ENCODE measurements at regions not wholly inside any gene's neighbourhood (a gene's known extent, or its start where the extent isn't known, plus 50 kb on each side); places are given as distances from the start of the nearest gene placed in this dataset.

DNA sequence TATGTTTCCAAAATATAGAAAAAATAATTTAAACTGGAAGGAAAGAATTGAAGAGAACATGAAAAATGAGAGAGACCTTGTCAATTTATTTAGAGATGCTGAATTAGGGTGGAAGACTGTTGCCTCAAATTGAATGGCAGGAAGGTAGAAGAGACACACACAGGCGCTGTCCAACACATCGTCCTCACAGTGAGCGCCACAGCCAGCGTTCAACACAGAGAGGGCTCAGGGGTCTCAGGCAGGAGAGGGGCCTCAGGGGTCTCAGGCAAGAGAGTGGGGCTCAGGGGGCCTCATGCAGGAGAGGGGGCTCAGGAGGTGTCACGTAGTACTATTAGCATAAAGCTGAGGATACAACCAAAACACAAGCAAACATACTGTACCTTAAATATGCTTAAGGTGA is 65.7 kb downstream of the TMEM18 start:
- no peaks in the 10 kb centered on the region for H3K9me3 ChIP-seq (ENCODE audit: control insufficient read depth, low read length, poor library complexity, severe bottlenecking)
- peaks cover 47% of the 10 kb centered on the region for H3K27me3 Mint-ChIP-seq
- DNase-seq (no peak), ATAC-seq (no peak)
- H3K36me3 Mint-ChIP-seq (ENCODE audit: low read depth), result no peaks in the 10 kb centered on the region
- no peak overlapping the region for H3K4me3 Mint-ChIP-seq
- peak overlapping the region; percentile 75 for H3K27ac Mint-ChIP-seq
- H3K4me1 Mint-ChIP-seq, result no peaks in the 10 kb centered on the region

DNA sequence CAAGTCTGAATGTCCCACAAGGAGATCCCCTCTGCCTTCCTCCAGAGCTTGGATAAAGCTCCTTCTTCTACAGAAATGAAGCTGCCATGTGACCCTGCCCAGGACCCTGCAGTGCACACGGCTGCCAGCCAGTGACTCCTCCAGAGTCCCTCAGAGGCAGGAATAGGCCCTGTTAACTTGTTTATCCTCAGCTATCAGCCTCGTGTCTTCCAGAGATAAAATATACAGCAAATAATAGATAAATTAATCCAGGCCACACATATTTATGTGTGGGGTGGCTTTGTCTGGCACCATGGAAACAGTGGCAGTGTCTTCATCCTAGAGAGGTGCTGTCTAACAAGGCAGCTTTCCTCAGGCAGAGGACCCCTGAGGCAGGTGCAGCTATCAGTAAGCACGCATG is 66.7 kb downstream of the TMEM18 start:
- no peak for ATAC-seq

DNA sequence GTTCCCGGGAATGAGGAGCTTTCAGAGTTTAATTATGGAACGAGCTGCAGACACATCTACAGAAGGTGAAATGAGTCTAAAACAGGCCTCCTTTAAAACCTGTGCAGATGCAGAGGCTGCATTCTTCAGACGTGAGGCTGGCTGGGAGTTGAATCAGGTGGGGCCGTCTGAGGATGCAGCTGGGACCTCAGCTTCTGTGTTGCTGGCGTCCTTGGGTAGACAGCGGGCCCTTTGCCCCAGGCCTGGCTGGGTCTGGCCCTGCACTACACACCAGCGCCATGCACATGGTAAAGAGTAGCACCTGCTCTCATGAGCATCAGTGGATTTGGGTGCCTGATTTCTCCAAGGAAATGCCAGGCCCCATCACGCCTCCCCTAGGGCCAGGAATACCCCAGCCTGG is 67.3 kb downstream of the TMEM18 start:
- Mint-ChIP-seq H3K4me3 (no peak overlapping the region), H3K27ac (peak overlapping the region; percentile 75), H3K36me3 (ENCODE audit: low read depth) (no peaks in the 10 kb centered on the region), H3K27me3 (peaks cover 43% of the 10 kb centered on the region), H3K4me1 (no peaks in the 10 kb centered on the region)
- no peak for ATAC-seq
- DNase-seq, result no peak
- H3K9me3 ChIP-seq (ENCODE audit: control insufficient read depth, low read length, poor library complexity, severe bottlenecking), result no peaks in the 10 kb centered on the region

More for the DNA sequence above, 66.7 kb downstream of the TMEM18 start:
- no peaks in the 10 kb centered on the region for H3K4me1 Mint-ChIP-seq
- peaks cover 43% of the 10 kb centered on the region for H3K27me3 Mint-ChIP-seq
- DNase-seq, result no peak
- no peaks in the 10 kb centered on the region for H3K9me3 ChIP-seq (ENCODE audit: control insufficient read depth, low read length, poor library complexity, severe bottlenecking)
- no peak overlapping the region for H3K4me3 Mint-ChIP-seq
- H3K36me3 Mint-ChIP-seq (ENCODE audit: low read depth), result no peaks in the 10 kb centered on the region
- H3K27ac Mint-ChIP-seq, result peak overlapping the region; percentile 75

DNA sequence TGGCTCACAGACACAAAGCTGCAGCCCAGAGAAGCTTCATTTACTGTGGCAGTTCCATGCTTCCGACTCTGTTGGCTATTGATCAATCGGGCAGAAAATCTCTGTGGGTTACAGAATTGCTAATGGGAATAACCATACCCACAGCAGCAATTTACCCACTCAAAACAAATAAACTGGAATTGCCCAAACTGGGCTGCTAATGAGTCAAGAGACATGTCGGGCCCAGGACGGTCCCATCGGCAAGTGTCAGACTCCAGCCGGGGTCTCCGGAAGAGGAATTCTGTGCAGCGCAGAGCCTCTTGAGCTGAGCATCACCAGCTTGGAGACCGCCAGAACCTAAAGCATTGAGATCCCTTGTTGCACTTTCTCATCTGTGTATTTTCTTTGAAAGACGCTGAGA is 67.8 kb downstream of the TMEM18 start:
- ATAC-seq (no peak), DNase-seq (no peak)
- Mint-ChIP-seq H3K27me3 (peaks cover 43% of the 10 kb centered on the region), H3K4me3 (no peak overlapping the region), H3K27ac (no peak overlapping the region), H3K36me3 (ENCODE audit: low read depth) (no peaks in the 10 kb centered on the region), H3K4me1 (no peaks in the 10 kb centered on the region)
- H3K9me3 ChIP-seq (ENCODE audit: control insufficient read depth, low read length, poor library complexity, severe bottlenecking), result no peaks in the 10 kb centered on the region

DNA sequence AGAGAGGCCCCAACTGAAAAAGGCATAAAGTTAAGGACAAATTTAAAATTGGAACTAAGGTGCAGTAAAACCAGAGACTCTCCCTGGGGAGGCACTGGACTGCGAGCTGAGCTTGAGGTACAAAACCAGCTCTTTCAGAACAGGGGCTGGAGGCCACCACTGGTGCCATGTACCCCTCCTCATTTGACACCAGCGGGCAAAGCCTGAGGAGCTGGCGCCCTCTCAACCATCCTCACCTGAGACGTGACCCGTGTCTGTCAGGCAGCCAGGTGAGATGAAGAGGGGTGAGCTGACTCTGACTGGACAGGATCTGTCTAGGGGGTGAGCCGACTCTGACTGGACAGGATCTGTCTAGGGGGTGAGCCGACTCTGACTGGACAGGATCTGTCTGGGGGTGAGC is 68.5 kb downstream of the TMEM18 start:
- no peak for ATAC-seq
- Mint-ChIP-seq H3K27ac (no peak overlapping the region), H3K4me3 (no peak overlapping the region), H3K4me1 (no peaks in the 10 kb centered on the region), H3K36me3 (ENCODE audit: low read depth) (no peaks in the 10 kb centered on the region), H3K27me3 (peaks cover 36% of the 10 kb centered on the region)
- H3K9me3 ChIP-seq (ENCODE audit: control insufficient read depth, low read length, poor library complexity, severe bottlenecking), result no peaks in the 10 kb centered on the region
- DNase-seq, result no peak

DNA sequence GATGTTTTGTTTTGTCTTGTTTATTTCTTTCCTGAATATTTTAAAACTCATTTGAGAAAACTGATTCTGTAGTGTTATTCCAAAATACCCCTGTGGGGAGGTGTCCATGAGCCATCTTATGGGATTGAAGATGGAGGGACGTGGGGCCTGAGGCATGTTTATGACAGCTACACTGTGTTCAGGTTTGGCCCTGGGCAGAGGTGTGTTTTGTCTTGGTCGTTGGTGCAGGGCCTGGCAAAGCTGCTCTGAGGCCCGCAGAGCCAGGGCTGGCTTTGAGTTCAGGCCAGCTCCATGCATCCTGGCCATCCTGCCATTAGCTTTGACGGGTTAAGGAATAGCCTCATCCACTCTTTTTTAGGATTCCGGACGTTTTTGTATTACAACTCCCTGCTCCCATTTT is 68.9 kb downstream of the TMEM18 start:
- H3K4me1 Mint-ChIP-seq, result no peaks in the 10 kb centered on the region
- H3K36me3 Mint-ChIP-seq (ENCODE audit: low read depth), result no peaks in the 10 kb centered on the region
- peaks cover 34% of the 10 kb centered on the region for H3K27me3 Mint-ChIP-seq
- no peak for ATAC-seq
- no peak for DNase-seq
- H3K4me3 Mint-ChIP-seq, result no peak overlapping the region
- no peaks in the 10 kb centered on the region for H3K9me3 ChIP-seq (ENCODE audit: control insufficient read depth, low read length, poor library complexity, severe bottlenecking)
- H3K27ac Mint-ChIP-seq, result no peak overlapping the region

DNA sequence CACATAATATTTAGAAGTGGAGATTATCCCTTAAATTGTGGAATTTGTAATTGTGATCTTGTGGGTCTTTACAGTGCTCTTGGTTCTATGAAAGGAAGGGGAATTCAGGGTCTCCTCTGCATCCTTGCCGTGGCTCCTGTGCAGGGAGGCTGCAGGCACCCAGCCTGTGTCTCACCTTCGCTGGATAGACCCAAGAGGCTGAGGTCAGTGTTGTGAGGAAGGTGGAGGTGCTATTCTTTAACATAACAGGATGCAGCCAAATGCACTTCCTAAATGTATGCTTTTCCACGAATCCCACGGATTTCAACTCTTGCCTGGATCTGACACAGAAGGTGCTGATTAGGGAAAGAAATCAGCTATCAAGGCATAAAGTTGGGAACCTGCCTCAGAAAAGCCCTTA is 69.5 kb downstream of the TMEM18 start:
- no peak overlapping the region for H3K4me3 Mint-ChIP-seq
- H3K4me1 Mint-ChIP-seq, result no peaks in the 10 kb centered on the region
- H3K27ac Mint-ChIP-seq, result no peak overlapping the region
- H3K36me3 Mint-ChIP-seq (ENCODE audit: low read depth), result no peaks in the 10 kb centered on the region
- H3K27me3 Mint-ChIP-seq, result peaks cover 34% of the 10 kb centered on the region
- DNase-seq, result no peak
- no peaks in the 10 kb centered on the region for H3K9me3 ChIP-seq (ENCODE audit: control insufficient read depth, low read length, poor library complexity, severe bottlenecking)
- no peak for ATAC-seq

DNA sequence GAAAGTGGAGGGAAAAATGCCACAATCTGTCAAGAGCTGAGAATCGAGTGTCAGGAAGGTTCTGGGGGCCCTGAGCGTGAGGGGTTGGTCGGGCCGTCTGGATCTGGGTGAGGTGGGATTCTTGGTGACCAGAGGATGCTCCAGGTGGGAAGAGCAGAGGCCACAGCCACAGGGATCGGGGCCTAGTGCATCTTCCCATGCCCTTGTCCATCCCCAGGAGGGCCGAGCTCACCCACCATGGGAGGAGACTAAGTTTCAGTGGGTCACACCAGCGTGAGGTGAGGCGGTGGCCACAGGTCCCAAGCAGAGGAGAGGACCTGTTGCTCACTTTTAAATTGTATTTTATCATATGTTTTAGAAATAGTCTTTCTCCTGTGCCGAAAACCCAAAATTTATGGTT is 70.0 kb downstream of the TMEM18 start:
- ATAC-seq (no peak), DNase-seq (no peak)
- Mint-ChIP-seq H3K27me3 (peaks cover 34% of the 10 kb centered on the region), H3K4me1 (no peaks in the 10 kb centered on the region), H3K27ac (no peak overlapping the region), H3K4me3 (no peak overlapping the region), H3K36me3 (ENCODE audit: low read depth) (no peaks in the 10 kb centered on the region)
- H3K9me3 ChIP-seq (ENCODE audit: control insufficient read depth, low read length, poor library complexity, severe bottlenecking), result no peaks in the 10 kb centered on the region

DNA sequence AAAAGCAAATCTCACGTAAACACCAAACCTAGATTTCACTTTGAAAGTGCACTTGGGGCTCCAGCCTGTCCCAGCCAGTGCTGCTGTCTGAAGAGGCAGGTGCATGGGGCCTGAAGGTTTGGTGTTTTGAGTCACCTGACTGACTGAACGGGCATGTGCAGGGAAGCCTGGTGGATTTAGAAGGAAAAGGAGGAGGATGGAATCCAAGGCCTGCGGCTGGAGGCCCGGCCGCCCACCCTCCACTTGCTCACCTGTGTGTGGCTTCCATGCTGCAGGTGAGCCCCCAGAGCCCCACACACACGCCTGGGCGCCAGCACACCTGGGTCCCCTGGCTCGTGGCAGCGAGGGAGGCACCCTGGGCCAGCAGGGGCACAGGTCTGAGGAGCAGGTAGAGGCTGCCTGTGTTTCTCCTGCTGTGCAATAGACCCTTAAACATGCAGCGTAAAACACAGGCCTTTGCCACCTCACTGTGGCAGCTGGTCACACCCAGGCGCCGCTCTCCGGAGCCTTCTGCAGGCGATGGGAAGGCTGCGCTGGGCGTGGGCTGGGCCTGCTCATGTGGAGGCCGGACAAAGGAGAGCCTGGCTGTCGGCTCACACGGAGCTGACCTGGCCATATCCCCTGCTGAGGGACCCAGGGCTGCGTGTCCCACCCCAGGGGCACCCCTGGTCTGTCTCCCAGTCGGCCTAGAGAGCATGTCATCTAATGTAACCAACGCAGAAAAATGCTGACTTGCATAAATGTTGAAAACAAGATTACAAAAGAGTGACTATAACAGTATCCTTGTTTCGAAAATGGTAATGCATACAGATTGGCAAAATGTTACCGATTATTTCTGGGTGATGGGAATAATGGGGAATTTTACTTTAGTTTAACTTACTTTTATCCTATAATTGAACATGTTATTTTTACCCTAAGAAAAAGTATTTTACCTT is 71.3 kb downstream of the TMEM18 start:
- Mint-ChIP-seq H3K4me1 (no peaks in the 10 kb centered on the region), H3K27ac (no peak overlapping the region), H3K4me3 (no peak overlapping the region), H3K36me3 (ENCODE audit: low read depth) (no peaks in the 10 kb centered on the region), H3K27me3 (peaks cover 31% of the 10 kb centered on the region)
- H3K9me3 ChIP-seq (ENCODE audit: control insufficient read depth, low read length, poor library complexity, severe bottlenecking), result no peaks in the 10 kb centered on the region
- ATAC-seq, result no peak
- no peak for DNase-seq

DNA sequence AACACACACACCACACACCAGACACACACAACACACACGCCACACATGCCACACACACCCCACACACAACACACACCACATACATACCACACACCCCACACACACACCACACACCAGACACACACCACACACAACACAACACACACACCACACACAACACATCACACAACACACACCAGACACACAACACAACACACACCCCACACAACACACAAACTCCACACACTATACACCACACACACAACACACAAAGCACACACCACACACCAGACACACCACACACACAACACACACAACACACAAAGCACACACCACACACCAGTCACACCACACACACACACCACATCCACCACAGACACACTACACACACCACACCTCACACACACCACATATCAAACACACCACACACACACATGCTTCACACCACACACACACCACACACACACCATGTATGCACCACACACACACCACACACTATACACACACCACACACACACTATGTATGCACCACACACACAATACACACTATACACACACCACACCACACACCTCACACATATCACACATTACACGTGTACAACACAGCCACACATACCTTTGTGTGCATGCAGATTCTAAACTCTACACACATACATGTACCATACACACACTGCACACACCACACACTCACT is 72.2 kb downstream of the TMEM18 start:
- Mint-ChIP-seq H3K4me1 (no peaks in the 10 kb centered on the region), H3K27me3 (peaks cover 23% of the 10 kb centered on the region), H3K36me3 (ENCODE audit: low read depth) (no peaks in the 10 kb centered on the region), H3K4me3 (no peak overlapping the region), H3K27ac (no peak overlapping the region)
- no peak for ATAC-seq
- DNase-seq, result no peak
- no peaks in the 10 kb centered on the region for H3K9me3 ChIP-seq (ENCODE audit: control insufficient read depth, low read length, poor library complexity, severe bottlenecking)

DNA sequence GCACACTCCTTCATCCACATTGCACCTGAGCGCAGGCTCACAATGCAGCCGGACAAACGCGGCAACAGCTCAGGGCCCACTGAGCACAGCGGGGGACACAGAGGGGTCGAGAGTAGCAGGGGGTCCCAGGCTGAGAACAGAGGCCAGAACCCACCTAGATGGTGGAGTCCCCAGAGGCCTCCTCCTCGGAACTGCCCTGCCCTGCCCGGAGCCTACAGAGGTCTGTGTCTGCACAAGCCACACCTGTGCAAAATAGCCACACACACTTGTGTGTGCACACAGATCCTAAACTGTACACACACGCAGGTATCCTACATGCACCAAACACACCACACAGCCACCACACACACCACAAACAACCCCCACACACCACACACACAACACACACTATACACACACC is 72.8 kb downstream of the TMEM18 start:
- no peak for ATAC-seq

DNA sequence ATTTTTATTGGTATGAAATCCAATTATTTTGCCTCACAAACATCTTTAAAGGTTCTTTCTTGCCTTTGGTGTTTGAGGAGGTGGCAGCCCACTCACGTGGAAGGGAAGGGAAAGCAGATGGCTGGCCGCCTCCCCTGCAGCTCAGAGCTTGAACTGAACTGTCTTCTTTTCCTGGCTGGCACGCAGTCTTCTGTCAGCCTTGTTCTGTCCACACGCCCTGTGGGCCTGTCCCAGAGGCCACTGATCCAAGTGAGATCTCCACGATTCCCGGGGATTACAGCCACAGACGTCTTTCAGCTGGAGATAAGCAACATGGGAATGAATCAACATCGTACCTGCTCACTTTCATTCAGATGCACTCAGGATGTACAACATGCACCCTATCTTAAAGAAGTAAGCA is 73.3 kb downstream of the TMEM18 start:
- ATAC-seq (no peak), DNase-seq (no peak)
- Mint-ChIP-seq H3K4me3 (no peak overlapping the region), H3K36me3 (ENCODE audit: low read depth) (no peaks in the 10 kb centered on the region), H3K4me1 (no peaks in the 10 kb centered on the region), H3K27me3 (peaks cover 23% of the 10 kb centered on the region), H3K27ac (no peak overlapping the region)
- H3K9me3 ChIP-seq (ENCODE audit: control insufficient read depth, low read length, poor library complexity, severe bottlenecking), result no peaks in the 10 kb centered on the region

More for the DNA sequence above, 72.8 kb downstream of the TMEM18 start:
- peaks cover 24% of the 10 kb centered on the region for H3K27me3 Mint-ChIP-seq
- no peak overlapping the region for H3K4me3 Mint-ChIP-seq
- no peaks in the 10 kb centered on the region for H3K9me3 ChIP-seq (ENCODE audit: control insufficient read depth, low read length, poor library complexity, severe bottlenecking)
- no peaks in the 10 kb centered on the region for H3K4me1 Mint-ChIP-seq
- H3K27ac Mint-ChIP-seq, result no peak overlapping the region
- H3K36me3 Mint-ChIP-seq (ENCODE audit: low read depth), result no peaks in the 10 kb centered on the region
- no peak for DNase-seq

DNA sequence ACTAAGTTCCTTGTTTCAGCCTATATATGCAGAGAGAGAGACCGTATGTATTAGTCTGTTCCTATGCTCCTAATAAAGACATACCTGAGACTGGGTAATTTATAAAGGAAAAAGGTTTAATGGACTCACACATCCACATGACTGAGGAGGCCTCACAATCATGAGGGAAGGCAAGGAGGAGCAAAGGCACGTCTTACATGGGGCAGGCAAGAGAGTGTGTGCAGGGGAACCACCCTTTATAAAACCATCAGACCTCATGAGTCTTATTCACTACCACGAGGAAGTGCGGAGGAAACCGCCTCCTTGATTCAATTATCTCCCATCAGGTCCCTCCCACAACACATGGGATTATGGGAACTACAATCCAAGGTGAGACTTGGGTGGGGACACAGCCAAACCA is 73.8 kb downstream of the TMEM18 start:
- Mint-ChIP-seq H3K4me3 (no peak overlapping the region), H3K27ac (no peak overlapping the region), H3K36me3 (ENCODE audit: low read depth) (no peaks in the 10 kb centered on the region), H3K4me1 (no peaks in the 10 kb centered on the region), H3K27me3 (peaks cover 22% of the 10 kb centered on the region)
- ATAC-seq (no peak), DNase-seq (no peak)
- H3K9me3 ChIP-seq (ENCODE audit: control insufficient read depth, low read length, poor library complexity, severe bottlenecking), result no peaks in the 10 kb centered on the region

Measured in T-helper 17 cell (primary cell).